A673 (cell line): ENCODE measurements at regions not wholly inside any gene's neighbourhood (a gene's known extent, or its start where the extent isn't known, plus 50 kb on each side); places are given as distances from the start of the nearest gene placed in this dataset.

Source experiments
- EZH2 ChIP-seq: fragments of 200-600 bp; sonication (generic); IDR thresholded peaks from 2 replicates; pipeline ENCODE4 v1.6.1; 2017; ENCODE audit warnings: borderline replicate concordance, low read depth, mild to moderate bottlenecking, mixed read lengths, antibody characterized with exemption, low read length; ENCODE audit not compliant: poor library complexity, severe bottlenecking
- TF ChIP-seq, protein P1 (sequence below): fragments of 300-800, 200-600 bp; sonication (generic); conservative IDR thresholded peaks from 2 replicates; pipeline ENCODE4 v1.5.1; 2017; ENCODE audit warnings: low read depth, mild to moderate bottlenecking, antibody characterized with exemption, low read length, moderate library complexity, mixed read lengths

DNA sequence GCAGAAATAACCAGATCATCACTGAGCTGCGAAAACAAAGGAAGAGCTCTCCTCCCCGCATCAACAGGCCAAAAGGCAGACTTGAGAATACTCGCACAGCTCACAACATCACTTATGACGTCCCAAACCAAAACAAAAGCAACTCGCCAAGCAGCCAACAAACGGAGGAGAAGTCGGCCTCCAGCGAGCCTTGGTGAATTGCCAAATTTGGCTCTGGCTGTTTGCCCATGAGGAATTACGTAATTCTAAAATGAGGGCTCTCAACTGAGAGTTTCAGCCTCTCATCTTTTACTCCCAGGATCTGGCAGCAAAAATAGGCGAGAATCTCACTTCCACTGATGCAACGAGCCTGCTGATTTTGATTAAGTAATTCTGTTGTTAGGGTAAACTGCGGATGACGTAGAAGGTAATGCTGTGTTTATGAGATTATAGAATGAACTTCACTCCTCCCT is 51.7 kb upstream of the SEMA6A start:
- TF ChIP-seq, protein P1, sequence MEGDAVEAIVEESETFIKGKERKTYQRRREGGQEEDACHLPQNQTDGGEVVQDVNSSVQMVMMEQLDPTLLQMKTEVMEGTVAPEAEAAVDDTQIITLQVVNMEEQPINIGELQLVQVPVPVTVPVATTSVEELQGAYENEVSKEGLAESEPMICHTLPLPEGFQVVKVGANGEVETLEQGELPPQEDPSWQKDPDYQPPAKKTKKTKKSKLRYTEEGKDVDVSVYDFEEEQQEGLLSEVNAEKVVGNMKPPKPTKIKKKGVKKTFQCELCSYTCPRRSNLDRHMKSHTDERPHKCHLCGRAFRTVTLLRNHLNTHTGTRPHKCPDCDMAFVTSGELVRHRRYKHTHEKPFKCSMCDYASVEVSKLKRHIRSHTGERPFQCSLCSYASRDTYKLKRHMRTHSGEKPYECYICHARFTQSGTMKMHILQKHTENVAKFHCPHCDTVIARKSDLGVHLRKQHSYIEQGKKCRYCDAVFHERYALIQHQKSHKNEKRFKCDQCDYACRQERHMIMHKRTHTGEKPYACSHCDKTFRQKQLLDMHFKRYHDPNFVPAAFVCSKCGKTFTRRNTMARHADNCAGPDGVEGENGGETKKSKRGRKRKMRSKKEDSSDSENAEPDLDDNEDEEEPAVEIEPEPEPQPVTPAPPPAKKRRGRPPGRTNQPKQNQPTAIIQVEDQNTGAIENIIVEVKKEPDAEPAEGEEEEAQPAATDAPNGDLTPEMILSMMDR = no peak
- no peak for TF ChIP-seq EZH2
